GM10266 (cell line): ENCODE measurements at regions not wholly inside any gene's neighbourhood (a gene's known extent, or its start where the extent isn't known, plus 50 kb on each side); places are given as distances from the start of the nearest gene placed in this dataset.

Experiments
- DNase-seq: peaks from one replicate; pipeline ENCODE4 v3.0.0; 2012; ENCODE audit errors: extremely low spot score
- CTCF ChIP-seq: IDR thresholded peaks from 2 replicates; pipeline ENCODE4 v1.5.1; 2012; ENCODE audit warnings: mild to moderate bottlenecking, low read depth; ENCODE audit not compliant: control insufficient read depth, insufficient read depth; ENCODE audit errors: missing control alignments

GRCh38 chr12:115362339-115362976, 678.5 kb upstream of the TBX3 start:
- no peak for DNase-seq
- no peak for TF ChIP-seq CTCF

DNA sequence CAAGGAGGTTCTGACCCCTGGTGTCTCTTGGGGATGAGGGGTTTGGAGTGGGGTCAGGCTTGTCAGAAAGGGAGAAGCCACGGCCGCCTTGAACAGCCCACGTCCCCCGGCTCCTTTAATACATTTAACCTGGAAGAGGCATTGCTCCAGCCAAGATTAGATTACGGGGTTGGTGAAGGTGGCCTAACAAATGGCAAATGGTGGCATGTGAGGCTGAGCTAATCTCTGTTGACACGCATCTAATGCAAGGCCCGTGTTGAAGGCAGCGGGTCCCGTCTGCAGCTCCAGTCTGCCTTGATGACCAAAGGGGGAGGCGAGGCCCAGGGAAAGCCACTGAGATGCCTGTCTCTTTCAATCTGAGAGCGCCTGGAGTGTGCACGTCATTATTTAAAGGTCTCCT, 673.7 kb upstream of the TBX3 start:
- DNase-seq, result no peak
- no peak for TF ChIP-seq CTCF

- DNase-seq, result no peak
- TF ChIP-seq CTCF, result no peak
Measured at GRCh38 chr12:115355301-115355700, 671.3 kb upstream of the TBX3 start.

GRCh38 chr12:115354007-115354890, 670.3 kb upstream of the TBX3 start:
- no peak for TF ChIP-seq CTCF
- no peak for DNase-seq

GRCh38 chr12:115353467-115353866, 669.5 kb upstream of the TBX3 start:
- TF ChIP-seq CTCF, result no peak
- DNase-seq, result no peak

DNA sequence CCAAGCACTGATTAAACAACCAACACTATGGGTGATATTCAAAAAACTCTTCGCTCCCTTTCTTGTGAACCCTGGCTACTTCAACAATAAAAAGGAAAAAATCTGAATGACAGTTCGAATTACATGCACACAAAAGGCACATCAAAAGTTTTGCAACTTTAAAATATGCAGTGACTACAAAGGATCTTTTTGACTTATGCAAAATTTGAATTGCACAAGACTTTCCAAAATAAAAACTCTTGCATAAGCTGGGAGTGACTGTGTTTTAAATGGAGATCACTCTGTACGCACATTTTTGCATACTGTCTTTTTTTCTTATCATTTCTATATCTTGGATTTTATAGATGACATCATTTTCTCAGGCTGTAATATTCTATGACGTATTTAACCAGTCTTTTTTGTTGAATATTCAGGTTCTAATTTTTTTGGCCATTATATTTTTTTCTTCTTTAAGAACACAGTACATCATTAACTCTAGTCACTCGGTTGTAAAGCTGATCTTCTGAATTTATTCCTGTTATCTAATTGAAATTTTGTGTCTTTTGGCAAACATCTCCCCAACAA, 667.6 kb upstream of the TBX3 start:
- no peak for DNase-seq
- TF ChIP-seq CTCF, result no peak

- no peak for DNase-seq
- TF ChIP-seq CTCF, result no peak
Measured at GRCh38 chr12:115349711-115350110, 665.7 kb upstream of the TBX3 start.
